GM12878 (cell line): ENCODE measurements at regions not wholly inside any gene's neighbourhood (a gene's known extent, or its start where the extent isn't known, plus 50 kb on each side); places are given as distances from the start of the nearest gene placed in this dataset.

Experiments used
- ATAC-seq: fragments of 200-7000 bp; cut with Tn5 transposase; 3 replicates; pipeline ENCODE4 v1.9.1; 2020; ENCODE audit warnings: mild to moderate bottlenecking, moderate library complexity
- BruUV-seq: library from RNA; stranded (reverse); fragments of 400-500 nt; replicated peaks from 2 replicates; lab custom pipeline; 2021; lab: Mats Ljungman, UMichigan
- CTCF ChIA-PET: fragments of 300-600 bp; sonication (Branson Sonifier 250); formaldehyde crosslinking; extraction: SDS; loops from one replicate; lab custom pipeline; 2021; ENCODE audit warnings: inconsistent platforms; lab: Yijun Ruan, JAX
- POLR2A ChIA-PET: fragments of 350-600 bp; formaldehyde crosslinking; extraction: SDS; loops from one replicate; lab custom pipeline; 2021; ENCODE audit warnings: inconsistent platforms; lab: Charles Lee
- RAD21 ChIA-PET: fragments of 300-600 bp; sonication (Branson Sonifier 250); formaldehyde crosslinking; loops from one replicate; lab custom pipeline; 2023; ENCODE audit warnings: antibody characterized with exemption; ENCODE audit not compliant: unreplicated experiment; lab: Charles Lee
- SMC1A ChIA-PET: fragments of 300-600 bp; sonication (Branson Sonifier 250); formaldehyde crosslinking; loops from one replicate; lab custom pipeline; 2023; ENCODE audit not compliant: unreplicated experiment, uncharacterized antibody; lab: Charles Lee
- DNase-seq: peaks from one replicate; pipeline ENCODE4 v3.0.0-alpha.2; 2011; ENCODE audit warnings: low read depth, low spot score
- FAIRE-seq: peaks from 3 replicates; lab custom pipeline; 2011; peaks lifted over from hg19 to GRCh38; lab: Jason Lieb, UNC
- H2AFZ ChIP-seq: 2 replicates; pipeline ENCODE4 v1.6.0; 2011; ENCODE audit warnings: low read depth, low read length, control low read depth; ENCODE audit not compliant: control insufficient read depth
- H3K27ac ChIP-seq: 2 replicates; pipeline ENCODE4 v1.5.1; 2011; ENCODE audit warnings: control low read depth; ENCODE audit not compliant: control insufficient read depth, insufficient read depth
- H3K27me3 ChIP-seq, 2 experiments: replicated peaks in 1 of 2; 2 replicates each; pipeline versions ENCODE4 v1.6.0 to v1.6.1; 2011; ENCODE audit warnings: low read length in 1 of 2; ENCODE audit not compliant: control insufficient read depth in 2 of 2, insufficient read depth in 2 of 2
- H3K36me3 ChIP-seq, 2 experiments: 2 replicates each; pipeline ENCODE4 v1.5.1; 2011; ENCODE audit warnings: low read length in 1 of 2; ENCODE audit not compliant: control insufficient read depth in 2 of 2, insufficient read depth in 2 of 2
- H3K4me1 ChIP-seq: 2 replicates; pipeline ENCODE4 v1.6.1; 2011; ENCODE audit warnings: mild to moderate bottlenecking, low read length, moderate library complexity, mixed read lengths; ENCODE audit not compliant: control insufficient read depth, insufficient read depth
- H3K4me2 ChIP-seq: 2 replicates; pipeline ENCODE4 v1.6.0; 2011; ENCODE audit warnings: control low read depth; ENCODE audit not compliant: control insufficient read depth, insufficient read depth
- H3K4me3 ChIP-seq: fragments of 200-600 bp; sonication (generic); 2 replicates; pipeline ENCODE4 v1.5.1; 2016
- H3K79me2 ChIP-seq: 2 replicates; pipeline ENCODE4 v1.6.0; 2011; ENCODE audit warnings: low read length; ENCODE audit not compliant: control insufficient read depth, insufficient read depth
- H3K9ac ChIP-seq: 2 replicates; pipeline ENCODE4 v1.8.0; 2011; ENCODE audit warnings: low read length, control low read depth, mixed read lengths; ENCODE audit not compliant: control insufficient read depth, insufficient read depth
- H3K9me3 ChIP-seq: replicated peaks from 3 replicates; pipeline ENCODE4 v1.5.1; 2011; ENCODE audit warnings: mild to moderate bottlenecking, low read length; ENCODE audit not compliant: control insufficient read depth, insufficient read depth
- H4K20me1 ChIP-seq: 2 replicates; pipeline ENCODE4 v1.6.0; 2011; ENCODE audit not compliant: control insufficient read depth, insufficient read depth
- RAD21 ChIP-seq: IDR thresholded peaks from 2 replicates; pipeline ENCODE4 v1.6.1; 2011; ENCODE audit warnings: mild to moderate bottlenecking, low read depth, low read length, moderate library complexity; ENCODE audit not compliant: insufficient read depth
- RCOR1 ChIP-seq: conservative IDR thresholded peaks from 2 replicates; pipeline ENCODE4 v1.6.1; 2012; ENCODE audit warnings: low read depth, low read length, improper control_type of control experiment
- SRF ChIP-seq, 2 experiments: IDR thresholded peaks; 2 replicates each; pipeline ENCODE4 v1.6.1; 2011; ENCODE audit warnings: low read depth in 2 of 2, low read length in 2 of 2, mild to moderate bottlenecking in 1 of 2, moderate library complexity in 1 of 2
- WGBS: methylation state at CpG from one replicate; pipeline ENCODE4 v1.1.6; 2016; ENCODE audit warnings: low lambda C conversion rate; ENCODE audit not compliant: insufficient replicate concordance, insufficient coverage; ENCODE audit errors: missing lambda C conversion rate; 5-methylcytosine and 5-hydroxymethylcytosine counted together
- in situ Hi-C: fragments of 300-500 bp; cut with MboI; formaldehyde crosslinking; loops from 9 replicates; pipeline ENCODE4 v1.14.3; 2018; ENCODE audit warnings: mixed read lengths
- intact Hi-C: fragments of 100-400 bp; cut with micrococcal nuclease; formaldehyde crosslinking; loops from one replicate; pipeline ENCODE4 v1.14.2; 2022; ENCODE audit not compliant: unreplicated experiment
- TF ChIP-seq, protein P1 (sequence below): fragments of 450-650 bp; formaldehyde crosslinking; IDR thresholded peaks from 2 replicates; pipeline ENCODE4 v1.5.0; 2022; ENCODE audit warnings: mild to moderate bottlenecking, missing genetic modification characterization
- TF ChIP-seq, protein P2 (sequence below): fragments of 450-650 bp; IDR thresholded peaks from 2 replicates; pipeline ENCODE4 v1.6.1; 2017; ENCODE audit warnings: mild to moderate bottlenecking, moderate library complexity
- TF ChIP-seq, protein P3 (sequence below): IDR thresholded peaks from 2 replicates; pipeline ENCODE4 v1.6.1; 2012; ENCODE audit warnings: mild to moderate bottlenecking, low read depth, low read length

DNA sequence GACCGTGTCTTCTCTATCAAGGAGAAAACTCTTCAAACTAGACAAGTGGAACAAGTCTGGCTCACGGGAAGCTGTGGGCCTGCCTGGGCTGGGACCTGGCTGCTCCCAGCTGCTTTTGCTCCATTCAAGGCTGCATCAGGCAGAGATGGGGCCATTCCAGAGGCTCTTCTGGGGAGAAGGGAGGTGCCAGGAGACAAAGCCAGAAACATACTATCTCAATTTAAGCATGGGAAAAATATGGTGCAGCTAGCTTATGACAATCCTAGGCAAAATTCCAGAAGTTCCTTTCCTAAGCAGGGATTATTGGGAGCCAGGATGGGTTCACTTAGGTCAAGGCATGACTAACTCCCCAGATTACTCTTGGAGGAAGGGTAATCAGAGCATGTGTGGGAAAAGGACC lies 90.8 kb upstream of the SLC2A1 start:
- no peak overlapping the region for H3K4me3 ChIP-seq
- ChIA-PET RAD21 (no interaction called here), CTCF (no interaction called here), SMC1A (no interaction called here), POLR2A (no interaction called here)
- H2AFZ ChIP-seq = no peak overlapping the region
- in situ Hi-C loops (no loop called here), intact Hi-C loops (no loop called here)
- H3K27me3 ChIP-seq = no peaks in the 10 kb centered on the region; a peak in 1 of 4 replicates
- H3K27ac ChIP-seq = no peak overlapping the region
- no peak overlapping the region for H3K9ac ChIP-seq
- no peak overlapping the region for H3K4me2 ChIP-seq
- H3K36me3 ChIP-seq = no peaks in the 10 kb centered on the region
- no peaks in the 10 kb centered on the region for H3K4me1 ChIP-seq
- H4K20me1 ChIP-seq = no peaks in the 10 kb centered on the region
- FAIRE-seq (no peak), DNase-seq (no peak), ATAC-seq (no peak)
- 41% methylated on average over 2 of the region's 2 CpGs for WGBS
- no TSS peak for BruUV-seq
- H3K9me3 ChIP-seq = no peaks in the 10 kb centered on the region
- H3K79me2 ChIP-seq = no peaks in the 10 kb centered on the region
- TF ChIP-seq, protein P1, sequence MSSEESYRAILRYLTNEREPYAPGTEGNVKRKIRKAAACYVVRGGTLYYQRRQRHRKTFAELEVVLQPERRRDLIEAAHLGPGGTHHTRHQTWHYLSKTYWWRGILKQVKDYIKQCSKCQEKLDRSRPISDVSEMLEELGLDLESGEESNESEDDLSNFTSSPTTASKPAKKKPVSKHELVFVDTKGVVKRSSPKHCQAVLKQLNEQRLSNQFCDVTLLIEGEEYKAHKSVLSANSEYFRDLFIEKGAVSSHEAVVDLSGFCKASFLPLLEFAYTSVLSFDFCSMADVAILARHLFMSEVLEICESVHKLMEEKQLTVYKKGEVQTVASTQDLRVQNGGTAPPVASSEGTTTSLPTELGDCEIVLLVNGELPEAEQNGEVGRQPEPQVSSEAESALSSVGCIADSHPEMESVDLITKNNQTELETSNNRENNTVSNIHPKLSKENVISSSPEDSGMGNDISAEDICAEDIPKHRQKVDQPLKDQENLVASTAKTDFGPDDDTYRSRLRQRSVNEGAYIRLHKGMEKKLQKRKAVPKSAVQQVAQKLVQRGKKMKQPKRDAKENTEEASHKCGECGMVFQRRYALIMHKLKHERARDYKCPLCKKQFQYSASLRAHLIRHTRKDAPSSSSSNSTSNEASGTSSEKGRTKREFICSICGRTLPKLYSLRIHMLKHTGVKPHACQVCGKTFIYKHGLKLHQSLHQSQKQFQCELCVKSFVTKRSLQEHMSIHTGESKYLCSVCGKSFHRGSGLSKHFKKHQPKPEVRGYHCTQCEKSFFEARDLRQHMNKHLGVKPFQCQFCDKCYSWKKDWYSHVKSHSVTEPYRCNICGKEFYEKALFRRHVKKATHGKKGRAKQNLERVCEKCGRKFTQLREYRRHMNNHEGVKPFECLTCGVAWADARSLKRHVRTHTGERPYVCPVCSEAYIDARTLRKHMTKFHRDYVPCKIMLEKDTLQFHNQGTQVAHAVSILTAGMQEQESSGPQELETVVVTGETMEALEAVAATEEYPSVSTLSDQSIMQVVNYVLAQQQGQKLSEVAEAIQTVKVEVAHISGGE (CRISPR knock-in tag) = no peak
- TF ChIP-seq RCOR1 (no peak), RAD21 (no peak), SRF (IDR thresholded peaks at IDR 0.05; ENCODE audit: low read depth in 2 of 2, low read length in 2 of 2) (no peak)
- TF ChIP-seq, protein P2, sequence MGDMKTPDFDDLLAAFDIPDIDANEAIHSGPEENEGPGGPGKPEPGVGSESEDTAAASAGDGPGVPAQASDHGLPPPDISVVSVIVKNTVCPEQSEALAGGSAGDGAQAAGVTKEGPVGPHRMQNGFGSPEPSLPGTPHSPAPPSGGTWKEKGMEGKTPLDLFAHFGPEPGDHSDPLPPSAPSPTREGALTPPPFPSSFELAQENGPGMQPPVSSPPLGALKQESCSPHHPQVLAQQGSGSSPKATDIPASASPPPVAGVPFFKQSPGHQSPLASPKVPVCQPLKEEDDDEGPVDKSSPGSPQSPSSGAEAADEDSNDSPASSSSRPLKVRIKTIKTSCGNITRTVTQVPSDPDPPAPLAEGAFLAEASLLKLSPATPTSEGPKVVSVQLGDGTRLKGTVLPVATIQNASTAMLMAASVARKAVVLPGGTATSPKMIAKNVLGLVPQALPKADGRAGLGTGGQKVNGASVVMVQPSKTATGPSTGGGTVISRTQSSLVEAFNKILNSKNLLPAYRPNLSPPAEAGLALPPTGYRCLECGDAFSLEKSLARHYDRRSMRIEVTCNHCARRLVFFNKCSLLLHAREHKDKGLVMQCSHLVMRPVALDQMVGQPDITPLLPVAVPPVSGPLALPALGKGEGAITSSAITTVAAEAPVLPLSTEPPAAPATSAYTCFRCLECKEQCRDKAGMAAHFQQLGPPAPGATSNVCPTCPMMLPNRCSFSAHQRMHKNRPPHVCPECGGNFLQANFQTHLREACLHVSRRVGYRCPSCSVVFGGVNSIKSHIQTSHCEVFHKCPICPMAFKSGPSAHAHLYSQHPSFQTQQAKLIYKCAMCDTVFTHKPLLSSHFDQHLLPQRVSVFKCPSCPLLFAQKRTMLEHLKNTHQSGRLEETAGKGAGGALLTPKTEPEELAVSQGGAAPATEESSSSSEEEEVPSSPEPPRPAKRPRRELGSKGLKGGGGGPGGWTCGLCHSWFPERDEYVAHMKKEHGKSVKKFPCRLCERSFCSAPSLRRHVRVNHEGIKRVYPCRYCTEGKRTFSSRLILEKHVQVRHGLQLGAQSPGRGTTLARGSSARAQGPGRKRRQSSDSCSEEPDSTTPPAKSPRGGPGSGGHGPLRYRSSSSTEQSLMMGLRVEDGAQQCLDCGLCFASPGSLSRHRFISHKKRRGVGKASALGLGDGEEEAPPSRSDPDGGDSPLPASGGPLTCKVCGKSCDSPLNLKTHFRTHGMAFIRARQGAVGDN = no peak
- TF ChIP-seq, protein P3, sequence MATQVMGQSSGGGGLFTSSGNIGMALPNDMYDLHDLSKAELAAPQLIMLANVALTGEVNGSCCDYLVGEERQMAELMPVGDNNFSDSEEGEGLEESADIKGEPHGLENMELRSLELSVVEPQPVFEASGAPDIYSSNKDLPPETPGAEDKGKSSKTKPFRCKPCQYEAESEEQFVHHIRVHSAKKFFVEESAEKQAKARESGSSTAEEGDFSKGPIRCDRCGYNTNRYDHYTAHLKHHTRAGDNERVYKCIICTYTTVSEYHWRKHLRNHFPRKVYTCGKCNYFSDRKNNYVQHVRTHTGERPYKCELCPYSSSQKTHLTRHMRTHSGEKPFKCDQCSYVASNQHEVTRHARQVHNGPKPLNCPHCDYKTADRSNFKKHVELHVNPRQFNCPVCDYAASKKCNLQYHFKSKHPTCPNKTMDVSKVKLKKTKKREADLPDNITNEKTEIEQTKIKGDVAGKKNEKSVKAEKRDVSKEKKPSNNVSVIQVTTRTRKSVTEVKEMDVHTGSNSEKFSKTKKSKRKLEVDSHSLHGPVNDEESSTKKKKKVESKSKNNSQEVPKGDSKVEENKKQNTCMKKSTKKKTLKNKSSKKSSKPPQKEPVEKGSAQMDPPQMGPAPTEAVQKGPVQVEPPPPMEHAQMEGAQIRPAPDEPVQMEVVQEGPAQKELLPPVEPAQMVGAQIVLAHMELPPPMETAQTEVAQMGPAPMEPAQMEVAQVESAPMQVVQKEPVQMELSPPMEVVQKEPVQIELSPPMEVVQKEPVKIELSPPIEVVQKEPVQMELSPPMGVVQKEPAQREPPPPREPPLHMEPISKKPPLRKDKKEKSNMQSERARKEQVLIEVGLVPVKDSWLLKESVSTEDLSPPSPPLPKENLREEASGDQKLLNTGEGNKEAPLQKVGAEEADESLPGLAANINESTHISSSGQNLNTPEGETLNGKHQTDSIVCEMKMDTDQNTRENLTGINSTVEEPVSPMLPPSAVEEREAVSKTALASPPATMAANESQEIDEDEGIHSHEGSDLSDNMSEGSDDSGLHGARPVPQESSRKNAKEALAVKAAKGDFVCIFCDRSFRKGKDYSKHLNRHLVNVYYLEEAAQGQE = no peak
